ENCODE measurements at regions not wholly inside any gene's neighbourhood (a gene's known extent, or its start where the extent isn't known, plus 50 kb on each side); places are given as distances from the start of the nearest gene placed in this dataset.

GRCh38 chr22:26953012-26953883 is 295.9 kb downstream of the MIAT start:
- no peaks in the 10 kb centered on the region for H4K20me1 ChIP-seq (ENCODE audit: insufficient read depth, low read length)
- no peak overlapping the region for H3K9ac ChIP-seq (ENCODE audit: low read length)
- H3K27ac ChIP-seq (ENCODE audit: low read length): no peak overlapping the region
- no peaks in the 10 kb centered on the region for H3K36me3 ChIP-seq (replicated peaks; ENCODE audit: insufficient read depth, low read length)
- H3K9me3 ChIP-seq (replicated peaks; ENCODE audit: insufficient read depth, low read length): no peaks in the 10 kb centered on the region
- no peaks in the 10 kb centered on the region for H3F3A ChIP-seq (ENCODE audit: insufficient read depth, low read length)
- H3K79me2 ChIP-seq (ENCODE audit: low read length): no peaks in the 10 kb centered on the region
- no peak overlapping the region for H3K4me3 ChIP-seq (ENCODE audit: low read length)
- no peak overlapping the region for H3K4me2 ChIP-seq (ENCODE audit: low read depth, low read length)
- TF ChIP-seq EZH2phosphoT487 (IDR thresholded peaks at IDR 0.05; ENCODE audit: low read length) (no peak), EZH2 (optimal IDR thresholded peaks at IDR 0.05; ENCODE audit: low read depth, low read length) (no peak), CTCF (IDR thresholded peaks at IDR 0.05; ENCODE audit: low read length) (no peak)
- no peaks in the 10 kb centered on the region for H3K4me1 ChIP-seq (ENCODE audit: low read length)
- DNase-seq: no peak
- H3K27me3 ChIP-seq (replicated peaks; ENCODE audit: insufficient read depth, low read length): peaks cover 58% of the 10 kb centered on the region
- no peaks in the 10 kb centered on the region for H3K9me2 ChIP-seq (replicated peaks; ENCODE audit: insufficient read depth, low read length)
- no peak overlapping the region for H2AFZ ChIP-seq (ENCODE audit: low read length)

- no peak for DNase-seq
- no peaks in the 10 kb centered on the region for H3K4me1 ChIP-seq (ENCODE audit: low read length)
Observed at GRCh38 chr22:26956371-26956770, 299.0 kb downstream of the MIAT start.

GRCh38 chr22:26957176-26957575 is 299.8 kb downstream of the MIAT start:
- no peak for DNase-seq
- TF ChIP-seq CTCF (IDR thresholded peaks at IDR 0.05; ENCODE audit: low read length): no peak
- Histone ChIP-seq H3K79me2 (ENCODE audit: low read length) (no peaks in the 10 kb centered on the region), H3K4me3 (ENCODE audit: low read length) (no peak overlapping the region), H3K4me1 (ENCODE audit: low read length) (no peaks in the 10 kb centered on the region), H3F3A (ENCODE audit: insufficient read depth, low read length) (no peaks in the 10 kb centered on the region), H3K36me3 (replicated peaks; ENCODE audit: insufficient read depth, low read length) (no peaks in the 10 kb centered on the region), H3K9me2 (replicated peaks; ENCODE audit: insufficient read depth, low read length) (no peaks in the 10 kb centered on the region), H2AFZ (ENCODE audit: low read length) (no peak overlapping the region), H3K9ac (ENCODE audit: low read length) (no peak overlapping the region), H3K9me3 (replicated peaks; ENCODE audit: insufficient read depth, low read length) (no peaks in the 10 kb centered on the region), H3K27me3 (replicated peaks; ENCODE audit: insufficient read depth, low read length) (peaks cover 64% of the 10 kb centered on the region), H3K27ac (ENCODE audit: low read length) (no peak overlapping the region), H3K4me2 (ENCODE audit: low read depth, low read length) (no peak overlapping the region), H4K20me1 (ENCODE audit: insufficient read depth, low read length) (no peaks in the 10 kb centered on the region)

More at GRCh38 chr22:26956371-26956770, 299.0 kb downstream of the MIAT start:
- Histone ChIP-seq H3K9me2 (replicated peaks; ENCODE audit: insufficient read depth, low read length) (no peaks in the 10 kb centered on the region), H3K9ac (ENCODE audit: low read length) (no peak overlapping the region), H3K36me3 (replicated peaks; ENCODE audit: insufficient read depth, low read length) (no peaks in the 10 kb centered on the region), H2AFZ (ENCODE audit: low read length) (no peak overlapping the region), H4K20me1 (ENCODE audit: insufficient read depth, low read length) (no peaks in the 10 kb centered on the region), H3K27me3 (replicated peaks; ENCODE audit: insufficient read depth, low read length) (peaks cover 66% of the 10 kb centered on the region), H3K4me2 (ENCODE audit: low read depth, low read length) (no peak overlapping the region), H3K27ac (ENCODE audit: low read length) (no peak overlapping the region), H3K4me3 (ENCODE audit: low read length) (no peak overlapping the region), H3F3A (ENCODE audit: insufficient read depth, low read length) (no peaks in the 10 kb centered on the region), H3K79me2 (ENCODE audit: low read length) (no peaks in the 10 kb centered on the region), H3K9me3 (replicated peaks; ENCODE audit: insufficient read depth, low read length) (no peaks in the 10 kb centered on the region)
- no peak for TF ChIP-seq EZH2 (optimal IDR thresholded peaks at IDR 0.05; ENCODE audit: low read depth, low read length)
- no peak for TF ChIP-seq EZH2phosphoT487 (IDR thresholded peaks at IDR 0.05; ENCODE audit: low read length)
- no peak for TF ChIP-seq CTCF (IDR thresholded peaks at IDR 0.05; ENCODE audit: low read length)

Data from MM.1S (cell line).